ENCODE measurements at regions not wholly inside any gene's neighbourhood (a gene's known extent, or its start where the extent isn't known, plus 50 kb on each side); places are given as distances from the start of the nearest gene placed in this dataset.
A peak's percentile ranks its signal among the peaks of the same experiment; 100 is the strongest.

DNA sequence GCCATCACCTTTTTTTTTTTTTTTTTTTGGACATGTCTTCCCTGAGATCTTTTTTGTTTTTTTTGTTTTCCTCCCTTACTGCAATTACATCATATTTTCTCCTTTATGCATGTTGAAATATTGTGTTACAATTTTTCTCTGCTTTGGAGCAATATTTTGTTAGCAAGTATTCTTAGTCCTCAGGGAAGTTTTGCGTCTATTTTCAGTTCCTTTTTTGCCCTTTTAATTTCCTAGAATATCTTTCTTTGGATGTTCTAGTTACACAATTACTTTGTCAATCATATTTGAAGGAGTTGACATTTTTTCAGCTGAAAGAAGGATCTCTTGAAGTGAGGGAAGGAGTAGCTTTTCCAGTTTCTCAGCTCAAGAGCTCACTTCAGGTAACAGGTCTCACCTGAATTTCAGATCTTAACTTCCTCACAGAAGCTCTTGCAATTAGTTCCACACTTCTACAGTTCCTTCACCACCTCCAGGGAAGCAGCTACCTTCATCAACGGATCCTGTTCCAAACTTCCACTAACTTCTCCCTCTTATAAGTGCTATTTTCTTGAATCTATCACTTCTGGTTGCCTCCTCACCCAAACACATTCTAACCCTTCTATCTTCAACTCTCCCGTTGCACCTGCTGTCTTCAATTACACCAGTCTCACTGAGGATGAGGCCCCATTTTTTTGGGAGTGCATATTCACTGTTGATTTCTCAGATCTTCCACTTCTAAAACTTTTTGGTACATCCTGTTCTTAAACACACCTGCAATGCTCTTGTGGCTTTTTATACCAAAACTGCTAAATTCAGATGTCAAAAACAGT lies 57.8 kb upstream of the CPOX start:
- intact Hi-C loops (cut with DNase I) = no loop called here
- ATAC-seq = no peak
- no peak for DNase-seq
- H3K9me3 ChIP-seq = no peaks in the 10 kb centered on the region
- no peaks in the 10 kb centered on the region for H3K36me3 ChIP-seq
- 60% methylated on average over 3 of the region's 3 CpGs for WGBS (ENCODE audit: insufficient coverage, low coverage, low lambda C conversion rate, missing lambda C conversion rate)
- TF ChIP-seq, protein P1, sequence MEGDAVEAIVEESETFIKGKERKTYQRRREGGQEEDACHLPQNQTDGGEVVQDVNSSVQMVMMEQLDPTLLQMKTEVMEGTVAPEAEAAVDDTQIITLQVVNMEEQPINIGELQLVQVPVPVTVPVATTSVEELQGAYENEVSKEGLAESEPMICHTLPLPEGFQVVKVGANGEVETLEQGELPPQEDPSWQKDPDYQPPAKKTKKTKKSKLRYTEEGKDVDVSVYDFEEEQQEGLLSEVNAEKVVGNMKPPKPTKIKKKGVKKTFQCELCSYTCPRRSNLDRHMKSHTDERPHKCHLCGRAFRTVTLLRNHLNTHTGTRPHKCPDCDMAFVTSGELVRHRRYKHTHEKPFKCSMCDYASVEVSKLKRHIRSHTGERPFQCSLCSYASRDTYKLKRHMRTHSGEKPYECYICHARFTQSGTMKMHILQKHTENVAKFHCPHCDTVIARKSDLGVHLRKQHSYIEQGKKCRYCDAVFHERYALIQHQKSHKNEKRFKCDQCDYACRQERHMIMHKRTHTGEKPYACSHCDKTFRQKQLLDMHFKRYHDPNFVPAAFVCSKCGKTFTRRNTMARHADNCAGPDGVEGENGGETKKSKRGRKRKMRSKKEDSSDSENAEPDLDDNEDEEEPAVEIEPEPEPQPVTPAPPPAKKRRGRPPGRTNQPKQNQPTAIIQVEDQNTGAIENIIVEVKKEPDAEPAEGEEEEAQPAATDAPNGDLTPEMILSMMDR (IDR thresholded peaks at IDR 0.05) = no peak
- TF ChIP-seq POLR2A (IDR thresholded peaks at IDR 0.05) = no peak
- H3K4me3 ChIP-seq = no peak overlapping the region
- H3K27me3 ChIP-seq = no peaks in the 10 kb centered on the region
- H3K4me1 ChIP-seq = no peaks in the 10 kb centered on the region
- no peak overlapping the region for H3K27ac ChIP-seq

DNA sequence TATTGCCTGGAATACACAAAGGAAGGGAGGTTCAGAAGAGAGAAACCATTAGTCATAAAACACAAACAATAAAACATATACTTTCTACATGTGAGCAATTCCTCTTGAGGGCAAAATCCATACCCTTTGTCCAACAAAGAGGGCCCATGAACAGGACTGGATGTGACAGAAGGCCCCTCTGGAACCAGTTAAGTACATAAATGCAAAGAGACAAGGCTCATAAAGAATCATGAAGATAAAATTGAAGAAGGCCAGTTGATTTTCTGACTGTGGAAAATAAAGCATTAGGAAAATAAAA lies 58.3 kb upstream of the CPOX start:
- Histone ChIP-seq H3K27me3 (no peaks in the 10 kb centered on the region), H3K9me3 (no peaks in the 10 kb centered on the region), H3K27ac (no peak overlapping the region), H3K4me1 (no peaks in the 10 kb centered on the region), H3K36me3 (no peaks in the 10 kb centered on the region), H3K4me3 (no peak overlapping the region)
- DNase-seq (no peak), ATAC-seq (no peak)
- intact Hi-C loops (cut with DNase I) = no loop called here
- no peak for TF ChIP-seq POLR2A (IDR thresholded peaks at IDR 0.05)
- TF ChIP-seq, protein P1 (IDR thresholded peaks at IDR 0.05) = no peak

DNA sequence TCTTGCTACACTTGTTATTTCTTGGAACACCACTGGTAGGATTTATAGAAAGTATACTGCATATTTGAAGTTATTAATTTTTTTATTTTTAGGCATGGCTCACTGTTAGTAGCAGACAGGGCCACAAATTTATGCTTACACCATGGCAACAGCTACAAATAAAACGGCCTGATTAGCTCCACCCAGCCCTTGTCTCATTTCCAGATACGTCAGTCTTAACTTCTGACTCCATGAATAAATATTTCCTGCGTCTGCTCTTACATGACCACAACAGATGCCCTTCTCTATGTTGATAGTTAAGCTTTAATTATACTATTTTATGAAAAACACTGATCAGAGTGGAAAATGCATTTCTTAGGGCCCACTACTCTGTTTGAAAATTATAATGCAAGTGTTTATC lies 62.3 kb upstream of the CPOX start:
- H3K9me3 ChIP-seq = no peaks in the 10 kb centered on the region
- H3K4me1 ChIP-seq = no peaks in the 10 kb centered on the region
- intact Hi-C loops (cut with DNase I) = no loop called here
- WGBS (ENCODE audit: insufficient coverage, low coverage, low lambda C conversion rate, missing lambda C conversion rate) = 85% methylated on average over 3 of the region's 3 CpGs
- no peak overlapping the region for H3K27ac ChIP-seq
- H3K27me3 ChIP-seq = no peaks in the 10 kb centered on the region
- ATAC-seq (no peak), DNase-seq (no peak)
- H3K4me3 ChIP-seq = no peak overlapping the region
- no peaks in the 10 kb centered on the region for H3K36me3 ChIP-seq
- no peak for TF ChIP-seq POLR2A (IDR thresholded peaks at IDR 0.05)
- TF ChIP-seq, protein P1 (IDR thresholded peaks at IDR 0.05) = no peak

DNA sequence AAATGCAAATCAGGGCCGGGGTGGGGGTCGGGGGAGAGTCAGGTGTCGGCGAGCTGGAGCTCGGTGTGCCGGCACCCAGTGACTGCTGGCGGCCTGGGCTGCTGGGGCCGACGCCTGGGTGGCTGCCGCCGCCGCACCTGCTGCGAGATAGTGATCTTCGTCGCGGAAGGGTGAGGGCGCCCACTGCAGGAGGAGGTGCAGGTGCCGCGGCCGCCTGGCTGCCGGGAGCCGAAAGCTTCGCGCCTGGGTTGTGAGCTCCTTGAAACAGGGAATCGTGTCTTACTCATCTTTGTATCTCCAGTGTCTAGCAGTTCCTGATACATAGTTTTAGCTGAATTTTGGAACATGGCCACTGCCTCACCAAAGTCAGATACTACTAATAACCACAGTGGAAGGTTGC lies 64.0 kb upstream of the CPOX start:
- peak; percentile 70 to 80 (median 76) for DNase-seq
- H3K27me3 ChIP-seq = no peaks in the 10 kb centered on the region
- H3K4me1 ChIP-seq = no peaks in the 10 kb centered on the region
- H3K9me3 ChIP-seq = no peaks in the 10 kb centered on the region
- ATAC-seq = peak; percentile 99 to 100 (median 100)
- no peaks in the 10 kb centered on the region for H3K36me3 ChIP-seq
- no peak overlapping the region for H3K4me3 ChIP-seq
- H3K27ac ChIP-seq = no peak overlapping the region
- WGBS (ENCODE audit: insufficient coverage, low coverage, low lambda C conversion rate, missing lambda C conversion rate) = 2% methylated on average over 11 of the region's 25 CpGs
- intact Hi-C loops (cut with DNase I) = no loop called here
- TF ChIP-seq, protein P1 (IDR thresholded peaks at IDR 0.05) = peak; percentile 37 to 74 (median 64)
- TF ChIP-seq POLR2A (IDR thresholded peaks at IDR 0.05) = no peak

DNA sequence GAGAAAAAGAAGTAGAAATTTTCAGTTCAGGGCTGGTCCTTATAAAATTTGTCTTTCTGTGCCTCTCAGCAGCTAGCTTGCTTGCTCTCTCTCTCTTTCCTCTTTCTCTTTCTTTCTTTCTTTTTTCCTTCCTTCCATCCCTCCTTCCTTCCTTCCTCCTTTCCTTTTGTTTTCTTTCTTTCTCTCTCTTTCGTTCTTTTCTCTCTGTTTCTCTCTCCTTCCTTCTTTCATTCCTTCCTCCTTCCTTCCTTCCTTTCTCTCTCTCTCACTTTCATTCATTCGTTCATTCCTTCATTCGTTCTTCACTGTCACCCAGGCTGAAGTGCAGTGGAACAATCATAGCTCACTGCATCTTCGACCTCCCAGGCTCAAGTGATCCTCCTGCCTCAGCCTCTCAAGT lies 69.3 kb upstream of the CPOX start:
- H3K27me3 ChIP-seq = no peaks in the 10 kb centered on the region
- 61% methylated on average over 4 of the region's 4 CpGs for WGBS (ENCODE audit: insufficient coverage, low coverage, low lambda C conversion rate, missing lambda C conversion rate)
- H3K4me3 ChIP-seq = no peak overlapping the region
- no peaks in the 10 kb centered on the region for H3K4me1 ChIP-seq
- no peaks in the 10 kb centered on the region for H3K36me3 ChIP-seq
- no peak for TF ChIP-seq POLR2A (IDR thresholded peaks at IDR 0.05)
- TF ChIP-seq, protein P1 (IDR thresholded peaks at IDR 0.05) = no peak
- DNase-seq = no peak
- no peak overlapping the region for H3K27ac ChIP-seq
- intact Hi-C loops (cut with DNase I) = no loop called here
- no peak for ATAC-seq
- H3K9me3 ChIP-seq = no peaks in the 10 kb centered on the region
